ENCODE measurements at regions not wholly inside any gene's neighbourhood (a gene's known extent, or its start where the extent isn't known, plus 50 kb on each side); places are given as distances from the start of the nearest gene placed in this dataset.

- TF ChIP-seq CTCF (IDR thresholded peaks at IDR 0.05; ENCODE audit: low read depth, low read length) (no peak), EZH2phosphoT487 (IDR thresholded peaks at IDR 0.05; ENCODE audit: low read depth) (no peak)
These were observed 212.7 kb upstream of the EDNRB start for GRCh38 chr13:78131346-78131745.
